Heart right ventricle (tissue), 16 donors: ENCODE measurements at regions not wholly inside any gene's neighbourhood (a gene's known extent, or its start where the extent isn't known, plus 50 kb on each side); places are given as distances from the start of the nearest gene placed in this dataset.

Experiments
- ATAC-seq, 8 donors: fragments of 200-7000 bp; cut with Tn5 transposase; one replicate each; pipeline ENCODE4 v1.9.1; 2020; ENCODE audit warnings: mild to moderate bottlenecking in 8 of 8, moderate library complexity in 8 of 8, moderate number of reproducible peaks in 1 of 8
- DNase-seq, 2 donors: peaks; one replicate each; pipeline ENCODE4 v3.0.0-alpha.2; 2020
- H3K27ac ChIP-seq, 10 donors: fragments of 200-600 bp; sonication (generic) in 2 of 10; one replicate each; pipeline versions ENCODE4 v1.5.0 to v1.8.0; 2020 to 2022; ENCODE audit warnings: mild to moderate bottlenecking in 3 of 10
- H3K27me3 ChIP-seq, 7 donors: fragments of 200-600 bp; one replicate each; pipeline ENCODE4 v1.8.0; 2021 to 2022; ENCODE audit warnings: mild to moderate bottlenecking in 2 of 7
- H3K36me3 ChIP-seq, 9 donors: fragments of 200-600 bp; sonication (generic) in 1 of 9; one replicate each; pipeline versions ENCODE4 v1.5.0 to v1.8.0; 2020 to 2022; ENCODE audit warnings: mild to moderate bottlenecking in 2 of 9
- H3K4me1 ChIP-seq, 9 donors: fragments of 200-600 bp; sonication (generic) in 1 of 9; one replicate each; pipeline versions ENCODE4 v1.5.0 to v1.8.0; 2020 to 2022; ENCODE audit warnings: mild to moderate bottlenecking in 4 of 9
- H3K4me3 ChIP-seq, 10 donors: fragments of 200-600 bp; sonication (generic) in 2 of 10; one replicate each; pipeline versions ENCODE4 v1.5.0 to v1.8.0; 2020 to 2022; ENCODE audit warnings: mild to moderate bottlenecking in 7 of 10, moderate library complexity in 2 of 10
- H3K9me3 ChIP-seq, 11 donors: fragments of 200-600 bp in 10 of 11; sonication (generic) in 2 of 11; one replicate each; pipeline versions ENCODE4 v1.5.0 to v1.8.0; 2013 to 2022; ENCODE audit warnings: mild to moderate bottlenecking in 2 of 11, control low read depth in 1 of 11, moderate library complexity in 1 of 11
- CTCF ChIP-seq, 9 donors: fragments of 200-600 bp; sonication (generic) in 2 of 9; IDR thresholded peaks; one replicate each; pipeline versions ENCODE4 v1.5.0 to v1.8.0; 2021 to 2022; ENCODE audit warnings: antibody characterized with exemption in 9 of 9, mild to moderate bottlenecking in 5 of 9, moderate library complexity in 1 of 9
- WGBS, 2 donors: extraction: QIAGEN DNeasy Blood & Tissue Kit; methylation state at CpG; one replicate each; pipeline ENCODE4 v1.1.7; 2013; ENCODE audit warnings: inconsistent platforms in 1 of 2; 5-methylcytosine and 5-hydroxymethylcytosine counted together
- intact Hi-C, 10 donors: fragments of 100-400 bp; cut with DNase I; formaldehyde crosslinking; loops; one replicate each; pipeline versions ENCODE4 v1.11.1 to v1.14.2; 2022
- donor health status: Arrhythmogenic right ventricular cardiomyopathy.
- donor health status: ischemic (EF 13 %, LVEDD 7.1; RV severe dilation, severe dysfunction).
- donor health status: healthy with polysubstance abuse.
- donor health status: DM: no; HTN: yes; CAD: no.
- donor health status: DM: no; HTN: no; CAD: no.
- donor health status: ischemic (EF 25% LVEDD 6.9; RV normal size, moderate dysfunction).
- donor health status: ischemic (EF 25% LVEDD 5.7; RV mildly dilated, moderate dysfunction).
- donor health status: healthy.
- donor health status: DM: yes; HTN: yes; CAD: no.
- donor health status: Ischemic cardiomyopathy.
- donor health status: ischemic (EF 35%, LVEDD 5.7; RV mildly dilated, moderate dysfunction).
- donor health status: nonischemic (EF 11% LVEDD 7.7; RV severe dilation, severe dysfunction).
- donor health status: DM: yes; HTN: yes; CAD: no.
- donor health status: PGD.
- donor health status: ischemic (EF 29% LVEDD 5.4; RV normal size, mild dysfunction).
- donor health status: nonischemic (EF 23%, LVEDD 6.1; RV moderate dilation, normal function).

- 89 to 94% methylated on average over 5 of the region's 5 CpGs for whole genome bisulfite sequencing, 2 donors
- no peaks in the 10 kb centered on the region for H3K4me1 ChIP-seq
- DNase-seq = no peak
- no peaks in the 10 kb centered on the region for H3K27me3 ChIP-seq
- peaks cover 0 to 41% (median 21%) of the 10 kb centered on the region in 11 donors for H3K9me3 ChIP-seq
- no peak overlapping the region for H3K4me3 ChIP-seq
- TF ChIP-seq CTCF (IDR thresholded peaks at IDR 0.05) = no peak
- no peak overlapping the region for H3K27ac ChIP-seq
- H3K36me3 ChIP-seq = no peaks in the 10 kb centered on the region
- ATAC-seq = no peak
- intact Hi-C loops = no loop called here
Observed at GRCh38 chr13:46480131-46480530, 72.8 kb upstream of the LRCH1 start.

- H3K27me3 ChIP-seq = no peaks in the 10 kb centered on the region
- WGBS, 2 donors = 84 to 96% methylated on average over 1 of the region's 1 CpG
- no peaks in the 10 kb centered on the region for H3K4me1 ChIP-seq
- ATAC-seq = no peak
- H3K4me3 ChIP-seq = no peak overlapping the region
- peaks cover 0 to 37% (median 17%) of the 10 kb centered on the region in 11 donors for H3K9me3 ChIP-seq
- no peak overlapping the region for H3K27ac ChIP-seq
- intact Hi-C loops = no loop called here
- TF ChIP-seq CTCF (IDR thresholded peaks at IDR 0.05) = no peak
- H3K36me3 ChIP-seq = no peaks in the 10 kb centered on the region
- no peak for DNase-seq
Observed at GRCh38 chr13:46479691-46480090, 73.3 kb upstream of the LRCH1 start.

GRCh38 chr13:46479283-46479682 is 73.7 kb upstream of the LRCH1 start:
- peaks cover 0 to 33% (median 13%) of the 10 kb centered on the region in 11 donors for H3K9me3 ChIP-seq
- no peak for DNase-seq
- H3K27ac ChIP-seq = no peak overlapping the region
- intact Hi-C loops = no loop called here
- H3K36me3 ChIP-seq = no peaks in the 10 kb centered on the region
- no peak for ATAC-seq
- 97 to 98% methylated on average over 1 of the region's 1 CpG for WGBS, 2 donors
- TF ChIP-seq CTCF (IDR thresholded peaks at IDR 0.05) = no peak
- H3K4me3 ChIP-seq = no peak overlapping the region
- H3K4me1 ChIP-seq = no peaks in the 10 kb centered on the region
- no peaks in the 10 kb centered on the region for H3K27me3 ChIP-seq

- ATAC-seq (no peak), DNase-seq (no peak)
- 45 to 72% methylated on average over 1 of the region's 1 CpG for WGBS, 2 donors
- peaks cover 0 to 26% (median 6%) of the 10 kb centered on the region in 11 donors for H3K9me3 ChIP-seq
- H3K27me3 ChIP-seq = no peaks in the 10 kb centered on the region
- H3K4me3 ChIP-seq = no peak overlapping the region
- H3K4me1 ChIP-seq = no peaks in the 10 kb centered on the region
- intact Hi-C loops = no loop called here
- no peaks in the 10 kb centered on the region for H3K36me3 ChIP-seq
- H3K27ac ChIP-seq = no peak overlapping the region
- no peak for TF ChIP-seq CTCF (IDR thresholded peaks at IDR 0.05)
Observed at GRCh38 chr13:46478651-46479050, 74.3 kb upstream of the LRCH1 start.
